ENCODE measurements at regions not wholly inside any gene's neighbourhood (a gene's known extent, or its start where the extent isn't known, plus 50 kb on each side); places are given as distances from the start of the nearest gene placed in this dataset.

DNA sequence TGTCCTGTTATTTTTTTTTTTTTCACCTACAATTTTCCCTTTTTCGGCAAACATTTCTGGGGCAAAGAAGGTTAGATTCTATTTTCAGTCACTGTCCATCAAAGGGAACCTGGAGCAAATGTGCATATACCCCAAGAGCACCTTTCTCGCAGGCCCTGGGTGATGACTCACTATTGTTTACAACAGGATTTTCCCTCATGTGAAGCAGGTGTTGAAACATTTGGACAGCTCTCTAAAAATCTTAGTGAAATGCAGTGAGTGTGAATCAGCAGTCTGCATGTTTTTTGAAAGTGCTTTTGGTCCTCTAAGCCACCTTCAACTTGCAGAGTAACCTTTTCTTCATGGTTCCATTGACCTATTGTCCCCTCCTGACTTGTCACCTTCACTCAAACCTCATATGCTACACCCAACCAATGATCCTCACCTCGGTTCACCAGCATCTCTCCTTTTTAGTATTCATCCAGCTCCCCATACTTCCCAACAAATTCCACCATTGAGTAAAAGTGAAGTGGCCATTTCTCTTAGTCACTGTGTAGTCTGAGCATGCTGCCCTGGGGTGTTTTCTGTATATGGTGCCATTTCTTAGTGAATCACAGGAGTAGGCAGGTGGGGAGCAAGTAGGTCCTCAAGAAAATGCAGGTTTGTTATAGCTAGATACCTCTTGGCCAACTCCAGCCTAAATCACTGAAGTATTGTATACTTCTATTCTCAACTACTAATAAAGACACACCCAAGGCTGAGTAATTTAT lies 260.2 kb downstream of the BMP4 start:
- H3K4me1 ChIP-seq (ENCODE audit: control insufficient read depth, insufficient read depth, low read length) = no peaks in the 10 kb centered on the region
- no peak overlapping the region for H3K4me3 ChIP-seq (ENCODE audit: low read length)
- no peaks in the 10 kb centered on the region for H3K27me3 ChIP-seq (ENCODE audit: control insufficient read depth, insufficient read depth, low read length)
- no CpG with 5 or more reads among the region's 3 CpGs for WGBS (ENCODE audit: insufficient coverage)
- no peak for DNase-seq
- H3K27ac ChIP-seq (ENCODE audit: low read length) = no peak overlapping the region
- H3K9me3 ChIP-seq (replicated peaks; ENCODE audit: control insufficient read depth, low read depth, low read length) = no peaks in the 10 kb centered on the region
- H3K36me3 ChIP-seq (ENCODE audit: control insufficient read depth, insufficient read depth, low read length) = no peaks in the 10 kb centered on the region

DNA sequence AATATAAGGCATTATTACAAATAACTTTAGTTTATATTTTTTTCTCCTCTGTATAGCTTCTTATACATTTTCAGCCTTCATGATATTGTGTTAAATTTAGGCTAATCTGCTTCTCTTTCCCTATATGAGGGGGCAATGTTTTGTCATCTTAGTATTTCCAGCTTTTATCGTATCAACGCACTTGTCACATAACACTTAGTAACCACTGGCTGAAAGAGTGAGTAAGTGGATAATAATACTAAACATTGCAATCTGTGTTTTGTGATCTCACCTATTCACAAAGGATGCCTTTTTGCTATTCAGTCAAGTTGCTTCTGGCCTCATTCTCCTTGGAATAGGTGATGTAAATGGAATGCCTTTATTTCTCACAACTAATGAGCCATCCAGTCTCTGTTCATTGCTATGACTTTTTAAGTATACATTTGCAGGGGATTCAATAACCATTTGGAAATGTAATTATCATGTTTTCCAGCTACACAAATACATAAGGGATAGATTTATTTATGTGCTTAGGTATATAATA lies 260.9 kb downstream of the BMP4 start:
- Histone ChIP-seq H3K27me3 (ENCODE audit: control insufficient read depth, insufficient read depth, low read length) (no peaks in the 10 kb centered on the region), H3K4me3 (ENCODE audit: low read length) (no peak overlapping the region), H3K36me3 (ENCODE audit: control insufficient read depth, insufficient read depth, low read length) (no peaks in the 10 kb centered on the region), H3K4me1 (ENCODE audit: control insufficient read depth, insufficient read depth, low read length) (no peaks in the 10 kb centered on the region), H3K27ac (ENCODE audit: low read length) (no peak overlapping the region), H3K9me3 (replicated peaks; ENCODE audit: control insufficient read depth, low read depth, low read length) (no peaks in the 10 kb centered on the region)
- no peak for DNase-seq
- no CpG with 5 or more reads among the region's 2 CpGs for WGBS (ENCODE audit: insufficient coverage)

DNA sequence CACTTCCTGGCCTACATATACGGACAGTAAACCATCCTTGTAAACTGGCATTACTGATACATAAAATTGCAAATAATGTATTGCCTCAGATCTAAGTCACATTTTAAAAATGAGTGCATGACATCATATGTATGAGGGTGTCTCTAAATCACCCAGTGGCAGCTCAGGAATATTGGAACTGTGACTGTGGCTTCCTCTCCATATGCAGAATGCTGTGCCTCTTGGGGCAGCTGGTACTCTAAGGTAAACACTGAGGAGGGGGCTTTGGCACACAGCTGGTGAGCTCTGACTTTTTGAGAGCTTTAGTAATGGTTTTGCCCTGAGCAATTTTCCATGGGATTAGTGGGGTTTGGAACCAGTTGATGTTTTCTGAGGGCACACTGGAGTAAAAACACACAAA lies 263.7 kb downstream of the BMP4 start:
- Histone ChIP-seq H3K9me3 (replicated peaks; ENCODE audit: control insufficient read depth, low read depth, low read length) (no peaks in the 10 kb centered on the region), H3K4me1 (ENCODE audit: control insufficient read depth, insufficient read depth, low read length) (no peaks in the 10 kb centered on the region), H3K27ac (ENCODE audit: low read length) (no peak overlapping the region), H3K4me3 (ENCODE audit: low read length) (no peak overlapping the region), H3K36me3 (ENCODE audit: control insufficient read depth, insufficient read depth, low read length) (no peaks in the 10 kb centered on the region), H3K27me3 (ENCODE audit: control insufficient read depth, insufficient read depth, low read length) (no peaks in the 10 kb centered on the region)
- peak; percentile 52 for DNase-seq
- no CpG with 5 or more reads among the region's 1 CpG for WGBS (ENCODE audit: insufficient coverage)

DNA sequence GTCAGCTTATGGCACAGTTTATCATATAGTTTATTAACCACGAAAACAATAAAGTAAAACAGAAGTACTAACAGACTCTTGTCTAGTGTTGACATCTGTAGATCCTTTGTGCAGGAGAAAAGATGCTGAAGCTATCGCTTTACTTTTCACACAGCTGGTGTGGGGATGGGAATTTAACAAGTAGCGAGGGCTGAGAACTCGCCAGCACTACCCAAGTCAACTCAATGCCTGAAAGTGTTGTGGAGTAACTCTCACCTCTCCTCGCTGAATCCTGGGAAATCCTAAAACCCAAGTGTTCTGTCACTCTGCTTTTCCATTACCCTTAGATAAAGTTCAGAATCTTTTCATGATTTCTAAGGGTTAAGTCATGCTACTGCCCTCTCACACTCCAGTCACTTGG lies 264.2 kb downstream of the BMP4 start:
- no peak overlapping the region for H3K4me3 ChIP-seq (ENCODE audit: low read length)
- H3K9me3 ChIP-seq (replicated peaks; ENCODE audit: control insufficient read depth, low read depth, low read length) = no peaks in the 10 kb centered on the region
- no CpG with 5 or more reads among the region's 5 CpGs for WGBS (ENCODE audit: insufficient coverage)
- H3K4me1 ChIP-seq (ENCODE audit: control insufficient read depth, insufficient read depth, low read length) = no peaks in the 10 kb centered on the region
- H3K27ac ChIP-seq (ENCODE audit: low read length) = no peak overlapping the region
- no peaks in the 10 kb centered on the region for H3K36me3 ChIP-seq (ENCODE audit: control insufficient read depth, insufficient read depth, low read length)
- H3K27me3 ChIP-seq (ENCODE audit: control insufficient read depth, insufficient read depth, low read length) = no peaks in the 10 kb centered on the region
- peak; percentile 22 for DNase-seq

DNA sequence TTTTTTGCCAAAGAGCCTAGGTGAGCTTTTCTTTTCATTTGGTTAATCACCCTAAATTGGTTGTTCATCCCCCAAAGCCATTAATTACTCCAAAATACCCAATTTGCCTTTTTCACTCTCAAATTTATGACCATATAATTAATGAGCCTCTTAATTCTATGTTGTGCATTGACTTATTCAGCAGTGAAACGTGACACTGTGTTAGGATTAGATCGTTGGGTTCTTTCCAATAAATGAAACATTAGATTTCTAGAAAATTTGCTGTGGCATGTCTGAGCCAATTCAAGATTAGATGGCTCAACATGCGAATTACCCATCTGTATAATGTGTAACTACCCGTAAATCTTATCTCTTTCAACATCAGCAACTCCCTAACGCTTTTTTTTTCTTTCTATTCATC lies 273.4 kb downstream of the BMP4 start:
- no CpG with 5 or more reads among the region's 5 CpGs for WGBS (ENCODE audit: insufficient coverage)

DNA sequence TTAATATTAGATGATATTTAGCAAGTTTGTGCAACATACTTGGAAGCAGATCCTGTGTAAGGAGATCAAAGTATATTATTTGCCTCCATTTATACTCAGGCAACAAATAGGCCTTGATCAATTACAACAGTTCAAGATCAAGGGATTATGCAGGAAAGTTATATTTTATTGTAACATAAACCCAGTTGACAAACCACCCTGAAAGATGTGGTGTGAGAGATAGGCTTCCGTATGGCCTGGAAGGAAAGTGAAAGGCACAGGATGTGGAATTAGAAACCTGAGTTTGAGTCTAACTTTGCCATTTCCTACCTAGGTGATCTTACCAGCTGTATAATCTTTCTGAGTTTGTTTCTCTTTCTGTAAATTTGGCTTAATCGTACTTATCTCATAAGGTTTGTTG lies 284.1 kb downstream of the BMP4 start:
- H3K9me3 ChIP-seq (replicated peaks; ENCODE audit: control insufficient read depth, low read depth, low read length) = peaks cover 4% of the 10 kb centered on the region
- H3K4me1 ChIP-seq (ENCODE audit: control insufficient read depth, insufficient read depth, low read length) = no peaks in the 10 kb centered on the region
- H3K27ac ChIP-seq (ENCODE audit: low read length) = no peak overlapping the region
- no CpG with 5 or more reads among the region's 2 CpGs for WGBS (ENCODE audit: insufficient coverage)
- DNase-seq = no peak
- no peak overlapping the region for H3K4me3 ChIP-seq (ENCODE audit: low read length)
- H3K27me3 ChIP-seq (ENCODE audit: control insufficient read depth, insufficient read depth, low read length) = no peaks in the 10 kb centered on the region
- no peaks in the 10 kb centered on the region for H3K36me3 ChIP-seq (ENCODE audit: control insufficient read depth, insufficient read depth, low read length)

More for the DNA sequence above, 273.4 kb downstream of the BMP4 start:
- Histone ChIP-seq H3K4me3 (ENCODE audit: low read length) (no peak overlapping the region), H3K27me3 (ENCODE audit: control insufficient read depth, insufficient read depth, low read length) (no peaks in the 10 kb centered on the region), H3K36me3 (ENCODE audit: control insufficient read depth, insufficient read depth, low read length) (no peaks in the 10 kb centered on the region), H3K27ac (ENCODE audit: low read length) (no peak overlapping the region), H3K9me3 (replicated peaks; ENCODE audit: control insufficient read depth, low read depth, low read length) (no peaks in the 10 kb centered on the region), H3K4me1 (ENCODE audit: control insufficient read depth, insufficient read depth, low read length) (no peaks in the 10 kb centered on the region)
- no peak for DNase-seq

DNA sequence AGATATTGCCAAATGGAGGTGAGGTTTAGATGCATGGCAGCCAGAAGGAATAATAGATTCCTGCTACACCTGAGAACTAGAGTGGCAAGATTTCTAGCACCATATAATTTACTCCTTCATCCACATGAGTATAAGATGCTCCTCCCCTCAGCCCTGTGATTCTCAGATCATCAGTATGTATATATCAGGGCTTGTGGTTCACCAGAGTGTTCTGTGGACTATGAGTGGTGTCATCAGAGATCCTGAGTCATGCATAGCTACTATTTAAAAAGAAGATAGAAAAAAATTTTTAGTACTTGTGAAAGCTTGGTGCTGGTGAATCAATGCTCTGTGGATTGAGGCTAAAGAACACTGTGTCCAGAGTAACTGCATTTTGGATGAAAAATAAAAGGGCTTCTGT lies 285.9 kb downstream of the BMP4 start:
- DNase-seq = no peak
- H3K36me3 ChIP-seq (ENCODE audit: control insufficient read depth, insufficient read depth, low read length) = no peaks in the 10 kb centered on the region
- no peaks in the 10 kb centered on the region for H3K4me1 ChIP-seq (ENCODE audit: control insufficient read depth, insufficient read depth, low read length)
- H3K27me3 ChIP-seq (ENCODE audit: control insufficient read depth, insufficient read depth, low read length) = no peaks in the 10 kb centered on the region
- H3K9me3 ChIP-seq (replicated peaks; ENCODE audit: control insufficient read depth, low read depth, low read length) = no peaks in the 10 kb centered on the region
- no peak overlapping the region for H3K4me3 ChIP-seq (ENCODE audit: low read length)
- H3K27ac ChIP-seq (ENCODE audit: low read length) = no peak overlapping the region

DNA sequence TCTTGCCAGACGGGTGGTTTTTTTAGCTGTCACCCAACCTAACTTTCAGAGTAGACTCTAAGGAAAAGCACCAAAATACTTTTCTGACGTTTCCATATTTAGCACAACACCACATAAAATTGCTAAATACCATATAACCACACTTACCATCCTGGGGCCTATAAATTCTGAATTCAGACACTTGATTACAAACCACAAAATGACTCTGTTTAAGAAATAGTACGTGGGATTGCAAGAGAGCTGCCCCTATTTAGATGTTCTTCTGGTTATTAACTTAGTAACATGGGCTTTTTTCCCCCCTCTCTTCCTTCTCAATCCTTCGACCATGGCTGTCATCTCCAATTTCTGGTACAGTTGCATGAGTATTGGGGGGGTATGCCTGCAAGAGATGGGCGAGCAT lies 287.7 kb downstream of the BMP4 start:
- no peak for DNase-seq
- Histone ChIP-seq H3K36me3 (ENCODE audit: control insufficient read depth, insufficient read depth, low read length) (no peaks in the 10 kb centered on the region), H3K9me3 (replicated peaks; ENCODE audit: control insufficient read depth, low read depth, low read length) (no peaks in the 10 kb centered on the region), H3K27ac (ENCODE audit: low read length) (no peak overlapping the region), H3K4me1 (ENCODE audit: control insufficient read depth, insufficient read depth, low read length) (no peaks in the 10 kb centered on the region), H3K27me3 (ENCODE audit: control insufficient read depth, insufficient read depth, low read length) (no peaks in the 10 kb centered on the region), H3K4me3 (ENCODE audit: low read length) (no peak overlapping the region)
- 80% methylated on average over 1 of the region's 5 CpGs for WGBS (ENCODE audit: insufficient coverage)

DNA sequence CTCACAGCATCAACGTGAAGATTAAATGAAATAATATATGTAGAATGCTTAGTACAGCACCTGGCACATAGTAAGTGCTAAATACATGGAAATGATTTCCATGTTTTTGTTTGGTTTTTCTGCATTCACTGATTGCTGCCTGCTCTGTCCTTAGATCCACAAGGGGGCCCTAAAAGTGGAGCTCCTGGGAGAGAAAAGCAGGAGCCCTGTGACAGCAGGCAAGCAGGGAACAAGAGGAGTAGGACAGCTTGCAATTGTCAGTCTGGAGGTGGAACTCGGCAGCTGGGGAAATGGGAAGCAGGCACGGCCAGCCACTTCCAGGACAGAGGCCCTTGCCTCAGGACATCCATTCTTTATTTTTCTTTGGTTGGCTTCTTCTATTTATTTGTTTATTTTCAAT lies 292.9 kb downstream of the BMP4 start:
- peak; percentile 22 for DNase-seq
- Histone ChIP-seq H3K27ac (ENCODE audit: low read length) (no peak overlapping the region), H3K4me1 (ENCODE audit: control insufficient read depth, insufficient read depth, low read length) (no peaks in the 10 kb centered on the region), H3K9me3 (replicated peaks; ENCODE audit: control insufficient read depth, low read depth, low read length) (no peaks in the 10 kb centered on the region), H3K36me3 (ENCODE audit: control insufficient read depth, insufficient read depth, low read length) (no peaks in the 10 kb centered on the region), H3K4me3 (ENCODE audit: low read length) (no peak overlapping the region), H3K27me3 (ENCODE audit: control insufficient read depth, insufficient read depth, low read length) (no peaks in the 10 kb centered on the region)
- no CpG with 5 or more reads among the region's 3 CpGs for WGBS (ENCODE audit: insufficient coverage)

DNA sequence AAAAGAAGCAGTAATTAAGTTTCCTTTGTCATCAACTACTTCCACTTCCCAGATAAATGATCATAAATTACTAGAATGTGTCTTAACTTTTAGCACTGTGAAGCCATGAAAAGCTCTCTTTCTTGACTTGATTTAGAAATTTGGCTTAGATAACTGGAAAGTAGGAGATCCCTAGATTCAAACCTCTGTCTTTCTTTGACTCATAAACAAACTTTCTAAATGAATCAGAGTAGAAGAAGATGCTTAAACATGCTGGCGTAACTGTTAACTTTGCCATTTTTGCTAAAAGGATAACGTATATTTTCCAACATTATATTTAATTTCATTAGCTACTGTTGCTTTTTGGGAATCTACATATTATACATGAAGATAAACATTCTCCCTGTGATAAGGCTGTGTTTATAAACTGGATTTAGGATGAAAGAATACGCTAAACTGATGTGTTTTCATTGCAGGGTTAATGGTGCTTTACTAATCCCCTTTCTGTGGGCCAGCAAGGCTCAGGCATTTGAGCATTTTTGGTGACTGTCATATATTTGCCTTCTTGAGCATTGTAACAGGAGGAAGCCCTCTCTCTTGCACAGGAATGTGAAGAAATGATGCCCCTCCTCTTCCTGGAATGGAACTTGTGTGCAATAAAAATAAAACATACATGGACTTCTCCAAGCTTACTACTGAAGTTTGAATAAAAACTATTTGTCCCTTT lies 301.4 kb downstream of the BMP4 start:
- no CpG with 5 or more reads among the region's 3 CpGs for WGBS (ENCODE audit: insufficient coverage)
- no peaks in the 10 kb centered on the region for H3K4me1 ChIP-seq (ENCODE audit: control insufficient read depth, insufficient read depth, low read length)
- H3K9me3 ChIP-seq (replicated peaks; ENCODE audit: control insufficient read depth, low read depth, low read length) = no peaks in the 10 kb centered on the region
- no peaks in the 10 kb centered on the region for H3K27me3 ChIP-seq (ENCODE audit: control insufficient read depth, insufficient read depth, low read length)
- no peak overlapping the region for H3K4me3 ChIP-seq (ENCODE audit: low read length)
- H3K36me3 ChIP-seq (ENCODE audit: control insufficient read depth, insufficient read depth, low read length) = no peaks in the 10 kb centered on the region
- H3K27ac ChIP-seq (ENCODE audit: low read length) = no peak overlapping the region
- no peak for DNase-seq
